SK-N-MC (cell line): ENCODE measurements at regions not wholly inside any gene's neighbourhood (a gene's known extent, or its start where the extent isn't known, plus 50 kb on each side); places are given as distances from the start of the nearest gene placed in this dataset.

Experiments used
- FOXP2 ChIP-seq: optimal IDR thresholded peaks from 2 replicates; pipeline ENCODE3; 2011; ENCODE audit warnings: mild to moderate bottlenecking, moderate library complexity; ENCODE audit not compliant: insufficient read depth; ENCODE audit errors: extremely low read length, control extremely low read depth
- POLR2AphosphoS5 ChIP-seq: IDR thresholded peaks from 2 replicates; pipeline ENCODE4 v1.6.1; 2012; ENCODE audit warnings: mild to moderate bottlenecking, low read depth, low read length, borderline replicate concordance

DNA sequence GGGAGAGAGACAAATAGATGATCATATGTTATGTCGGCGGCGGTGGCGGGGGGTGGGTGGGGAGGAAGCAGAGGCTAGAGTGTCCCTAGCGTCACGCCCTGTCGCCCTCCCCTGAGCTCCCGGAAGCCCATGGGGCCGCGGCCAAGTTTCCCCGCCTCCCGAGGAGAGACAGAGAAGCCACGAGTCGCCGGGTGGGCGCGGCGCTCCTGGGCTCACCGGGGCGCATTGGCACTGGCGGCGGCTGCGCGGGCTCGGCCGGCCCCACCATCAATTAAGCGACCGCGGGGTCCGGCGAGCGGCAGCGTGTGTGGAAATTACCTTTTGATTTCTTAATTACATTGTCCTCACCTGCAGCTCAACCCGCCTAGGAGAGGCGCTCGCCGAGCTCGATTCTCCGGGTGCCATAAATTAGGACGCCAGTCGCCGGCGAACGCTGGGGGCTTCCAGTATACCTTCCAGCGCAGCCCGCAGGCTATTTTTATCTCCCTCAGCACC, 119.9 kb upstream of the LHX5 start:
- TF ChIP-seq FOXP2 = no peak
- TF ChIP-seq POLR2AphosphoS5 = no peak
